Stimulated activated CD4-positive, alpha-beta T cell treated with anti-CD3 and anti-CD28 coated beads, Interleukin-2, amount 100 ng/mL, for 24 hours (primary cell): ENCODE measurements at regions not wholly inside any gene's neighbourhood (a gene's known extent, or its start where the extent isn't known, plus 50 kb on each side); places are given as distances from the start of the nearest gene placed in this dataset.

ENCODE experiments used
- DNase-seq, 2 donors: peaks; one replicate each; pipeline ENCODE4 v3.0.0-alpha.2; 2020

DNA sequence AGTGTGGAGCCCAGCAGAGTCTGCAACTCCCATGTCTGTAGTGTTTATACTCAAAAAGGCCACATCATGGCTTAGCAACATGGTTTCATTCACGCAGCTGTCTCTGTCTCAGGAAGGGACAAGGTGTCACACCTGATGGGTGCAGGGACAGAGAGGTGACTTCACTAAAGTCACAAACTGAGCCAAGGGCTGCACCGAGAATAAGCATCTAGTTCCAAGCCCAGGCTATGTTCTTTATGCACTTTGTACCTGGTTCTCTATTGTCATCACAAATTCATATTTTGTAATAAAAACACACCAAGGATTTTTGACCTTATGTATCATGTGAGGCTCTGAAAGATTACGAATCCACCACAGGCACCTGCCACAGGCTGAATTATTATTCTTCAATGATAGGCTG is 64.9 kb upstream of the STK32A start:
- no peak for DNase-seq

DNA sequence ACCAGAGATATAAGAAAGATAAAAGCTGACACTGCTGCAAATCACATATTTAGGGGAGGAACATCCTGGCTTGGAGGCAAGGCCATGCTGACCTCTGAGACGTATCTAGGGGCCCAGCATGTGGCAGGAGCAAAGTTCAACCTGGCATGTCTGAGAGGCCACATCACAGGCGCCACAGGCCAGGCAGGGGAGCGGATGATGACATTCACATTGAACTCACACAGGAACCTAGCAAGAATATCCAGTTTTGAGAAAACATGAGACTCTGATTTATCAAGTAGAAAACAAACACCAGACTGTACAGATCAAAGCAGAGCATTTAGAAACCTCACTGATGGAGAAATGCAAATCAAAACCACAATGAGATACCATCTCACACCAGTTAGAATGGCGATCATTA is 64.2 kb upstream of the STK32A start:
- DNase-seq = no peak

DNA sequence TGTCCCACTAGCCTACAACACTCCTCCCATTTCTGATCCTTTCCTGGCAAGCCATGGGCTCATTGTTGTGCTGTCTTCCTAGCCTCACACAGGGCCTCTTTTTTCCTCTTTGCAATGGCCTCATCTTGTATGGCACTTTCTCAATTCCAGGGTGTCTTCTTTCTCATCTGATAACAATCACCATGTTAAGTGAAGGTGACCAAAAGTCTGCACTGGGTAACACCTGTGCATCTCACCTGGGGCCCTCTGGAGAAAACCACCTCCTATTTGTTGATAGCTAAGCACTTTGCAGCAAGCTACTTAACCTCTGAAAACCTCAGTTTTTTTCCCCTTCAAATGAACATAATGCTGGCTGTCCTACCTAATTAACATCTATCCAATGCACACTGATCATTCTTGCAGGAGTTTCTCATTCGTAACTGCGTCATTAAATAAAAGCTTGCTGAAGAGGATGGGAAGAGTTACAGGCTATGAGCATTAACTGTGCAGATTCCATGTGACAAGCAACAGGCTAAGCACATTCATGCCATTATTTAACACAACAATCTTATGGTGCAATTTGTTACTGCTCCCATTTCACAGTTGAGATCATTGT is 60.1 kb upstream of the STK32A start:
- no peak for DNase-seq

DNA sequence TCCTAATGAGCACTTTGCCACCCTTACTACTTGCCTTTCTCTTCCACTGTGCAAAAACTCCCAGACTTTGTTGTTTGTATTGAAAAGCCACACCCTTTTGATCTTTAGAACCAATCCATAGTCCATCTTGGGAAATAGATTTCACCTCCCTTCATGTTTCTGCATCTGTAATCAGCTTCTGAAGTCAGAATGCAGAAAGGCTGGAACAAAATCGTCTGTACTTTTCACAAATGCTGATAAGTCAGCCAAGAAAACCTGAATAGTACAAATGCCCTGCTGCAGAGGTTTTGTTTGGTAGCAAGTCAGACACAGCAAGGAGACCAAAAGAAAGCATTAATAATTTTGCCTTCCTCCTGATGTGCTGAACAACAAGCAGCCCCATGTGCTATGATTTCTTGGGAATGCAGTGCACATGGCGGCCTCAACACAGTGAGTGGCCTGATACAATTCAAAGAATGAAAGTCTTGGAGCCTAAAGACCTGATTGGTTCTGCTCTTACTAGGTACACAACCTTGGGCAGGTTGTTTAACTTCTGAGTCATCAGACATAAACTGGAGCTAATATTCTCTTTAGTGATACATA is 59.2 kb upstream of the STK32A start:
- no peak for DNase-seq

DNA sequence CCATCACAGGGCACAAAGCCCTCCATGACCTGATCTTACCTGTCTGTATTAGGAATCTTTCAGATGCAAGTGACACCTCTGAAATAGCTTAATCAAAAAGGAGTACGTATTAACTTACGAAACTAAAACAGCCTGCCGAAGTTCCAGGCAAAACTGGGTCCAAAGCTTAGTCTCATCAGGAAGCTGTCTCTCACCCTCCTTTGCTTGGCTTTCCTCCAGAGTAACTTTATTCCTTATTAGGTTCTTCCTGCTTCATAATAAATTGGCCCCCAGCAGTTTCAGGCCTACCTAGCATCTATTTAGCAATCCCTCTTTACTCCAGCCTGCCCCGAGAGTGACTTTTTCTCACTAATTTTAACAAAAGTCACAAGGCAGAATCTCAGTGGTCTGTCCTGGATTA is 58.4 kb upstream of the STK32A start:
- DNase-seq = no peak

DNA sequence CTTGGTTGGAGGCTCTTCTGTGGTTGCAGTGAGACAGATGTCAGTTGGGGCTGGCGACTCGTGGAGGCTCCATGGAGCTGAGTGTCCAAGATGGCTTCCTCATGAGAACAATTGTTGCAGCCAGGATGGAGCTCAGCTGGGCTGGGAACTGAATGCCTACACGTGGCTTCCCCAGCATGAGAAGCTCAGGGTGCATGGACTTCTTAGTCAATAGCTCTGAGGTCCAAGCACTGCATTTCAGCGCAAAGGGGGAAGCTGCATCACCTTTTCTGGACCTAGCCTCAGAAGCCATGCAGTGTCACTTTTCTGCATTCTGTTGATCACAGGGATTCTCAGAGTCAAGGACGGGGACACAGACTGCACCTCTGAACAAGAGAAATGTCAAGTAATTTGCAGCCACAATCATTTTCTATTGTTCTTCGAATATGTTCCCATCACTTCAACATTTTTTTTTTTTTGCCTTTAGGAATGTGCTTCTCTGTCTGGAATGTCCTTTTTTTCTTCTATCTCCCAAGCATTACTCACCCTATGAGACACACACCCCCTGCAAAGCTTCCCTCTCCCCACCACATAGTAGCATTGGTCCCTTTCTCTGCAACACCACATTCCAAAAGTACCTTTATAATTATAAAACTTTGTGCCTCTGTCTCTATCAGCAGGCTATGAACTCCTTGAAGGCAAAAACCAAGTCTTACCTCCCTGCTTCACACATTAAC is 57.5 kb upstream of the STK32A start:
- DNase-seq = no peak

DNA sequence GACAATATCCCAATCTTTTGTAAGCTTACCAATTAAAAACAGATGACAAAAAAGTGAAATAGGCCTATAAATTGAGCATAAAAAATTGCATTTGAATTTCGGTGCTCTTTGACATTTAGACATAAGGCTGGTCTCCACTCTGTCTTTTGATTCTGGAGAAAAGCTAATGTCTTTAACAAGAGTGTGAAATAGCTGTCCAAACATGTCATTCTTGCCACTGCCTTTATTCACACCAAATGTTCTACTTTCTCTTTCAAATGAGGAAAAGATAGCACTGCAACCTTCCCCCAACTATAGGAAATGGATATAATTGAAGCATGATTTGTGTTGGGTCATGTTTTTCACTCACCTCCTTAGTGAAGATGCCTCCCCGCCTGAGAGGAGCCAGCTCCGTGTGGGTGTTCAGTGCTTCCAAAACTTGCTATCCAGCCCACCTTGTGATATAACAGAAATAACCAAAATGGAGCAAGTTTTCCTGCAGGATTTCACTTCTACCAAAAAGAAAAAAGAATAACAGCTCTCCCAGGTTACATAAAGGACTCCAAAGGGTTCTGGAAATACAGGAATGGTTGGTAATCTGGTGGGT is 55.2 kb upstream of the STK32A start:
- DNase-seq = no peak

DNA sequence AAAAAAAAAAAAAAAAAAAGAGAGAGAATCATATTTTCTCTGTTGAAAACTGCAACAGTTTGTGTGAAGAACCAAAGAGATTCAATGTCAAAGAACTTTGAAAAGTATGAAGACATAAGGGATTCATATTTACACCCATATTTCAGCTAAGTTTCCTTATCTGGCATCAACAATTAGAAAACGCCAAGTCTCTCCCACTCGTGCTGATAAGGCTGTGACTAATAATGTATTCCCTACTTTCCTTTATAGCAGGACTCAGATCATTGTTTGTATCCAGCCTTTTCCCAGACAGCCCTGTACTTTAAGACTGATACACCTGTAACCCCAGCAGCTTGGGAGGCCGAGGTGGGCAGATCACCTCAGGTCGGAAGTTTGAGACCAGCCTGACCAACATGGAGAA is 54.1 kb upstream of the STK32A start:
- no peak for DNase-seq
